ENCODE measurements at regions not wholly inside any gene's neighbourhood (a gene's known extent, or its start where the extent isn't known, plus 50 kb on each side); places are given as distances from the start of the nearest gene placed in this dataset.

DNA sequence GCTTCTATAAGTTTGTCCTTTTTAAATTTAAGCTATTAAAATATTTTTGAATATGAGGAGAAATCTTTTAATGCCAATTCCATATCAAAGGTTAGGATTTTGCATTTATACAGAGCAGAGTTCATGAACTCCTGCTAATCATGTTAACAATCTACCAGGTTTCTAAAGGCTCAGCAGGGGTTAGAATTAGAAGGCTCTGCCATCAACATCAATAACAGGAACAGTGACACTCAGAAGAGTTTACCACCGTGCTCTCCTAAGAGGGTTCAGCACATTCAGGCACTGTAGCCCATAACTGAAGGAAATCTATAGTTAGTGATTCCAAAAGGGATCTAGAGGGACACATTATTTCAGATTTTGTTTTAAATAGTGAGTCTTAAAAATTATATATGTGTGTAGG, 100.1 kb downstream of the HOXA1 start:
- TF ChIP-seq, protein P1, sequence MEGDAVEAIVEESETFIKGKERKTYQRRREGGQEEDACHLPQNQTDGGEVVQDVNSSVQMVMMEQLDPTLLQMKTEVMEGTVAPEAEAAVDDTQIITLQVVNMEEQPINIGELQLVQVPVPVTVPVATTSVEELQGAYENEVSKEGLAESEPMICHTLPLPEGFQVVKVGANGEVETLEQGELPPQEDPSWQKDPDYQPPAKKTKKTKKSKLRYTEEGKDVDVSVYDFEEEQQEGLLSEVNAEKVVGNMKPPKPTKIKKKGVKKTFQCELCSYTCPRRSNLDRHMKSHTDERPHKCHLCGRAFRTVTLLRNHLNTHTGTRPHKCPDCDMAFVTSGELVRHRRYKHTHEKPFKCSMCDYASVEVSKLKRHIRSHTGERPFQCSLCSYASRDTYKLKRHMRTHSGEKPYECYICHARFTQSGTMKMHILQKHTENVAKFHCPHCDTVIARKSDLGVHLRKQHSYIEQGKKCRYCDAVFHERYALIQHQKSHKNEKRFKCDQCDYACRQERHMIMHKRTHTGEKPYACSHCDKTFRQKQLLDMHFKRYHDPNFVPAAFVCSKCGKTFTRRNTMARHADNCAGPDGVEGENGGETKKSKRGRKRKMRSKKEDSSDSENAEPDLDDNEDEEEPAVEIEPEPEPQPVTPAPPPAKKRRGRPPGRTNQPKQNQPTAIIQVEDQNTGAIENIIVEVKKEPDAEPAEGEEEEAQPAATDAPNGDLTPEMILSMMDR (IDR thresholded peaks at IDR 0.05; ENCODE audit: low read depth, low read length), result no peak
- TF ChIP-seq MAX (IDR thresholded peaks at IDR 0.05; ENCODE audit: low read depth, low read length) (no peak), MYC (IDR thresholded peaks at IDR 0.05; ENCODE audit: low read depth, low read length) (no peak), POLR2A (IDR thresholded peaks at IDR 0.05; ENCODE audit: extremely low read depth, insufficient read length) (no peak)

GRCh38 chr7:26993816-26994810, 101.7 kb downstream of the HOXA1 start:
- no peak for DNase-seq (ENCODE audit: low read depth)
- H3K4me3 ChIP-seq (ENCODE audit: low read depth, low read length), result no peak overlapping the region
- TF ChIP-seq, protein P1 (IDR thresholded peaks at IDR 0.05; ENCODE audit: low read depth, low read length), result no peak
- no peak for TF ChIP-seq POLR2A (IDR thresholded peaks at IDR 0.05; ENCODE audit: extremely low read depth, insufficient read length)
- TF ChIP-seq MAX (IDR thresholded peaks at IDR 0.05; ENCODE audit: low read depth, low read length), result no peak
- TF ChIP-seq MYC (IDR thresholded peaks at IDR 0.05; ENCODE audit: low read depth, low read length), result no peak

More for the DNA sequence above, 100.1 kb downstream of the HOXA1 start:
- DNase-seq (ENCODE audit: low read depth), result no peak
- H3K4me3 ChIP-seq (ENCODE audit: low read depth, low read length), result no peak overlapping the region

GRCh38 chr7:26992670-26993069, 103.1 kb downstream of the HOXA1 start:
- H3K4me3 ChIP-seq (ENCODE audit: low read depth, low read length), result no peak overlapping the region
- no peak for DNase-seq (ENCODE audit: low read depth)
- TF ChIP-seq POLR2A (IDR thresholded peaks at IDR 0.05; ENCODE audit: extremely low read depth, insufficient read length) (no peak), MAX (IDR thresholded peaks at IDR 0.05; ENCODE audit: low read depth, low read length) (no peak), MYC (IDR thresholded peaks at IDR 0.05; ENCODE audit: low read depth, low read length) (no peak)
- TF ChIP-seq, protein P1 (IDR thresholded peaks at IDR 0.05; ENCODE audit: low read depth, low read length), result no peak

DNA sequence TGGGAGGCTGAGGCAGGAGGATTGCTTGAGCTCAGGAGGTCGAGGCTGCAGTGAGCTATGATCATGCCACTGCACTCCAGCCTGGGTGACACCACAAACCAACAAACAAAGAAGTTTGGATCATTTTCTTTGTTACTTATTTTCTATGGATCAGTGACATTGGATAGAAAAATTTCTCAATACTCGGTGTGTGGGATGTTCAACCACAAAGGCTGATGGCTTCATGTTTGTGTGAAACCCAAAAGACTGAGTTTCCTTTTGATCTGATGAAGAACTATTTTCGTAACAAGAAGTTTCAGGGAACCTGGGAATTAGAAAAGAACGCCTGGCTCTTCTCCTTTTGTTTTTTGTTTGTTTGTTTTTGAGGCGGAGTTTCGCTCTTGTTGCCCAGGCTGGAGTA, 104.0 kb downstream of the HOXA1 start:
- no peak overlapping the region for H3K4me3 ChIP-seq (ENCODE audit: low read depth, low read length)
- TF ChIP-seq, protein P1 (IDR thresholded peaks at IDR 0.05; ENCODE audit: low read depth, low read length), result no peak
- TF ChIP-seq MYC (IDR thresholded peaks at IDR 0.05; ENCODE audit: low read depth, low read length) (no peak), POLR2A (IDR thresholded peaks at IDR 0.05; ENCODE audit: extremely low read depth, insufficient read length) (no peak), MAX (IDR thresholded peaks at IDR 0.05; ENCODE audit: low read depth, low read length) (no peak)
- DNase-seq (ENCODE audit: low read depth), result peak; percentile 55

- DNase-seq (ENCODE audit: low read depth), result no peak
- H3K4me3 ChIP-seq (ENCODE audit: low read depth, low read length), result no peak overlapping the region
- TF ChIP-seq POLR2A (IDR thresholded peaks at IDR 0.05; ENCODE audit: extremely low read depth, insufficient read length), result no peak
- no peak for TF ChIP-seq MAX (IDR thresholded peaks at IDR 0.05; ENCODE audit: low read depth, low read length)
- TF ChIP-seq, protein P1 (IDR thresholded peaks at IDR 0.05; ENCODE audit: low read depth, low read length), result no peak
- TF ChIP-seq MYC (IDR thresholded peaks at IDR 0.05; ENCODE audit: low read depth, low read length), result no peak
These were observed 105.7 kb downstream of the HOXA1 start for GRCh38 chr7:26989897-26990670.
